B cell (primary cell): ENCODE measurements at regions not wholly inside any gene's neighbourhood (a gene's known extent, or its start where the extent isn't known, plus 50 kb on each side); places are given as distances from the start of the nearest gene placed in this dataset.
"Not testable (repeated sequence)": the region's sequence is repeated elsewhere in the genome, so short reads cannot be mapped to it uniquely, and the experiment has no call there.

ENCODE experiments used
- ATAC-seq: fragments of 200-7000 bp; cut with Tn5 transposase; one replicate; pipeline ENCODE4 v1.10.0; 2021; ENCODE audit warnings: low read depth, mild to moderate bottlenecking, moderate number of reproducible peaks, moderate library complexity
- CTCF ChIA-PET: fragments of 350-600 bp; sonication (Branson Sonifier 250); formaldehyde crosslinking; loops from one replicate; lab custom pipeline; 2021; ENCODE audit warnings: antibody characterized with exemption, inconsistent platforms; lab: Charles Lee
- POLR2A ChIA-PET: fragments of 350-600 bp; sonication (Branson Sonifier 250); formaldehyde crosslinking; loops from one replicate; lab custom pipeline; 2021; ENCODE audit warnings: antibody characterized with exemption; lab: Charles Lee
- DNase-seq: peaks from one replicate; pipeline ENCODE4 v3.0.0; 2013
- H2AFZ ChIP-seq: 2 replicates; pipeline ENCODE4 v1.6.1; 2012; ENCODE audit warnings: mild to moderate bottlenecking, low read depth, low read length; ENCODE audit not compliant: insufficient read depth, poor library complexity, severe bottlenecking
- H3K27ac ChIP-seq, 2 donors: 1 replicate in 1 of 2; 2 replicates in 1 of 2; pipeline ENCODE4 v1.5.1; 2012 to 2013; ENCODE audit warnings: low read length in 2 of 2, mild to moderate bottlenecking in 2 of 2, moderate library complexity in 1 of 2
- H3K27me3 ChIP-seq, 4 experiments: fragments of 200-600 bp in 1 of 4; sonication (generic) in 1 of 4; replicated peaks in 1 of 4; 1 replicate in 2 of 4; 2 replicates in 2 of 4; pipeline versions ENCODE4 v1.6.1 to v1.7.0; 2013 to 2016; ENCODE audit warnings: low read length in 3 of 4, mild to moderate bottlenecking in 2 of 4, mixed read lengths in 1 of 4, moderate library complexity in 1 of 4; ENCODE audit not compliant: insufficient read depth in 4 of 4, control insufficient read depth in 3 of 4; ENCODE audit errors: control extremely low read depth in 1 of 4
- H3K36me3 ChIP-seq, 2 experiments: replicated peaks in 1 of 2; 1 replicate in 1 of 2; 2 replicates in 1 of 2; pipeline versions ENCODE4 v1.6.1 to v1.7.1; 2013; ENCODE audit warnings: low read length in 1 of 2; ENCODE audit not compliant: insufficient read depth in 2 of 2, control insufficient read depth in 1 of 2; ENCODE audit errors: control extremely low read depth in 1 of 2, extremely low read depth in 1 of 2
- H3K4me1 ChIP-seq, 2 donors: fragments of 200-600 bp in 1 of 2; sonication (generic) in 1 of 2; 1 replicate in 1 of 2; 2 replicates in 1 of 2; pipeline versions ENCODE4 v1.5.1 to v1.6.1; 2013 to 2017; ENCODE audit warnings: low read length in 2 of 2; ENCODE audit not compliant: control insufficient read depth in 2 of 2, insufficient read depth in 2 of 2
- H3K4me2 ChIP-seq: replicated peaks from 2 replicates; pipeline ENCODE3; 2012; ENCODE audit warnings: mild to moderate bottlenecking, low read depth, low read length; ENCODE audit not compliant: poor library complexity, severe bottlenecking
- H3K4me3 ChIP-seq, 5 experiments: fragments of 200-600 bp in 1 of 5; sonication (generic) in 1 of 5; 1 replicate in 3 of 5; 2 replicates in 2 of 5; pipeline versions ENCODE4 v1.5.1 to v1.7.0; 2011 to 2016; ENCODE audit warnings: low read length in 4 of 5, mild to moderate bottlenecking in 4 of 5, low read depth in 2 of 5, control low read depth in 1 of 5, moderate library complexity in 1 of 5; ENCODE audit not compliant: insufficient read depth in 1 of 5; ENCODE audit errors: control extremely low read depth in 1 of 5, extremely low read depth in 1 of 5
- H3K79me2 ChIP-seq: fragments of 200-600 bp; sonication (generic); one replicate; pipeline ENCODE4 v1.6.0; 2016; ENCODE audit warnings: low read length; ENCODE audit not compliant: control insufficient read depth, insufficient read depth
- H3K9ac ChIP-seq: fragments of 200-600 bp; sonication (generic); 2 replicates; pipeline ENCODE4 v1.6.1; 2017; ENCODE audit warnings: mild to moderate bottlenecking, low read length, moderate library complexity
- H3K9me3 ChIP-seq, 3 donors: one replicate each; pipeline versions ENCODE4 v1.6.1 to v1.7.1; 2013; ENCODE audit warnings: low read length in 2 of 3; ENCODE audit not compliant: control insufficient read depth in 2 of 3, insufficient read depth in 1 of 3; ENCODE audit errors: control extremely low read depth in 1 of 3
- H4K20me1 ChIP-seq: 2 replicates; pipeline ENCODE4 v1.6.0; 2012; ENCODE audit warnings: mild to moderate bottlenecking, low read length; ENCODE audit not compliant: insufficient read depth, control insufficient read depth, poor library complexity, severe bottlenecking
- H3K27ac Mint-ChIP-seq: one replicate; pipeline ENCODE4 v1.8.0; 2021; ENCODE audit warnings: mixed read lengths
- H3K27me3 Mint-ChIP-seq: one replicate; pipeline ENCODE4 v1.8.0; 2021; ENCODE audit warnings: mixed read lengths
- H3K4me1 Mint-ChIP-seq: one replicate; pipeline ENCODE4 v1.8.0; 2021; ENCODE audit warnings: mixed read lengths
- H3K4me3 Mint-ChIP-seq: one replicate; pipeline ENCODE4 v1.8.0; 2021; ENCODE audit warnings: mixed read lengths
- H3K9me3 Mint-ChIP-seq: one replicate; pipeline ENCODE4 v1.8.0; 2022; ENCODE audit warnings: mixed read lengths; ENCODE audit not compliant: insufficient read depth
- EZH2 ChIP-seq: IDR thresholded peaks from 2 replicates; pipeline ENCODE4 v1.6.1; 2012; ENCODE audit warnings: borderline replicate concordance, low read depth, mild to moderate bottlenecking, moderate library complexity, low read length; ENCODE audit not compliant: insufficient read depth, poor library complexity, severe bottlenecking
- WGBS: methylation state at CpG from one replicate; pipeline ENCODE4 v1.1.5; 2013; ENCODE audit warnings: missing lambda C conversion rate; ENCODE audit not compliant: insufficient coverage; 5-methylcytosine and 5-hydroxymethylcytosine counted together
- intact Hi-C: fragments of 100-400 bp; cut with micrococcal nuclease; formaldehyde crosslinking; loops from one replicate; pipeline ENCODE4 v1.10.0; 2022
- TF ChIP-seq, protein P1 (sequence below): fragments of 200-600 bp; IDR thresholded peaks from one replicate; pipeline ENCODE4 v1.8.0; 2022; ENCODE audit warnings: antibody characterized with exemption, mild to moderate bottlenecking

DNA sequence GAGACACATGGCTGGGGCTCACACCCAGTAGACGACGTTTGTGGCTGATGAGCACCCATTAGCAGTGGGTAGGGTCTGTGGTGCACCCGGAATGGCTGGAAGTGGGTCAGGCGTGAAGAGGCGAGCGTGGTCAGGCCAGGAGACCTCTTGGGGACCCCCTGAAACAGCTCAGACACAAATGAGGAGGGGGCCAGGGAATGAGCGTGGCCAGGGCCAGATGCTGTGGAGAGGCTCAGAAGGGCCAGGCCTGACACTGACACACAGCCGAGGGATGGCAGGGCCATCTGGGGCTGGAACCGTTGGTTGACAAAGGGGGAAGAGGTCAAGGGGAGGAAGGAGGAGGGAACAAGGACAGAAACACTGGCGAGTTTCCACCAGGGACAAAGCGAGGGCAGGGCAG is 162.8 kb downstream of the SHANK2 start:
- no peaks in the 10 kb centered on the region for H3K79me2 ChIP-seq
- no peaks in the 10 kb centered on the region for H4K20me1 ChIP-seq
- no peak overlapping the region for H3K4me2 ChIP-seq
- TF ChIP-seq, protein P1, sequence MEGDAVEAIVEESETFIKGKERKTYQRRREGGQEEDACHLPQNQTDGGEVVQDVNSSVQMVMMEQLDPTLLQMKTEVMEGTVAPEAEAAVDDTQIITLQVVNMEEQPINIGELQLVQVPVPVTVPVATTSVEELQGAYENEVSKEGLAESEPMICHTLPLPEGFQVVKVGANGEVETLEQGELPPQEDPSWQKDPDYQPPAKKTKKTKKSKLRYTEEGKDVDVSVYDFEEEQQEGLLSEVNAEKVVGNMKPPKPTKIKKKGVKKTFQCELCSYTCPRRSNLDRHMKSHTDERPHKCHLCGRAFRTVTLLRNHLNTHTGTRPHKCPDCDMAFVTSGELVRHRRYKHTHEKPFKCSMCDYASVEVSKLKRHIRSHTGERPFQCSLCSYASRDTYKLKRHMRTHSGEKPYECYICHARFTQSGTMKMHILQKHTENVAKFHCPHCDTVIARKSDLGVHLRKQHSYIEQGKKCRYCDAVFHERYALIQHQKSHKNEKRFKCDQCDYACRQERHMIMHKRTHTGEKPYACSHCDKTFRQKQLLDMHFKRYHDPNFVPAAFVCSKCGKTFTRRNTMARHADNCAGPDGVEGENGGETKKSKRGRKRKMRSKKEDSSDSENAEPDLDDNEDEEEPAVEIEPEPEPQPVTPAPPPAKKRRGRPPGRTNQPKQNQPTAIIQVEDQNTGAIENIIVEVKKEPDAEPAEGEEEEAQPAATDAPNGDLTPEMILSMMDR = no peak
- no peak for TF ChIP-seq EZH2
- H3K4me3 ChIP-seq = no peak overlapping the region
- Mint-ChIP-seq H3K27ac (no peak overlapping the region), H3K4me3 (no peak overlapping the region), H3K27me3 (peaks cover 3% of the 10 kb centered on the region), H3K4me1 (no peaks in the 10 kb centered on the region), H3K9me3 (no peaks in the 10 kb centered on the region)
- CTCF ChIA-PET = no interaction called here
- WGBS = 90% methylated on average over 9 of the region's 11 CpGs
- DNase-seq = no peak
- H3K9ac ChIP-seq = no peak overlapping the region
- POLR2A ChIA-PET = no interaction called here
- H3K9me3 ChIP-seq = no peaks in the 10 kb centered on the region
- H3K4me1 ChIP-seq = no peaks in the 10 kb centered on the region
- ATAC-seq = no peak
- no peak overlapping the region for H2AFZ ChIP-seq
- intact Hi-C loops = no loop called here
- H3K27me3 ChIP-seq = no peaks in the 10 kb centered on the region
- no peaks in the 10 kb centered on the region for H3K36me3 ChIP-seq
- H3K27ac ChIP-seq = no peak overlapping the region

DNA sequence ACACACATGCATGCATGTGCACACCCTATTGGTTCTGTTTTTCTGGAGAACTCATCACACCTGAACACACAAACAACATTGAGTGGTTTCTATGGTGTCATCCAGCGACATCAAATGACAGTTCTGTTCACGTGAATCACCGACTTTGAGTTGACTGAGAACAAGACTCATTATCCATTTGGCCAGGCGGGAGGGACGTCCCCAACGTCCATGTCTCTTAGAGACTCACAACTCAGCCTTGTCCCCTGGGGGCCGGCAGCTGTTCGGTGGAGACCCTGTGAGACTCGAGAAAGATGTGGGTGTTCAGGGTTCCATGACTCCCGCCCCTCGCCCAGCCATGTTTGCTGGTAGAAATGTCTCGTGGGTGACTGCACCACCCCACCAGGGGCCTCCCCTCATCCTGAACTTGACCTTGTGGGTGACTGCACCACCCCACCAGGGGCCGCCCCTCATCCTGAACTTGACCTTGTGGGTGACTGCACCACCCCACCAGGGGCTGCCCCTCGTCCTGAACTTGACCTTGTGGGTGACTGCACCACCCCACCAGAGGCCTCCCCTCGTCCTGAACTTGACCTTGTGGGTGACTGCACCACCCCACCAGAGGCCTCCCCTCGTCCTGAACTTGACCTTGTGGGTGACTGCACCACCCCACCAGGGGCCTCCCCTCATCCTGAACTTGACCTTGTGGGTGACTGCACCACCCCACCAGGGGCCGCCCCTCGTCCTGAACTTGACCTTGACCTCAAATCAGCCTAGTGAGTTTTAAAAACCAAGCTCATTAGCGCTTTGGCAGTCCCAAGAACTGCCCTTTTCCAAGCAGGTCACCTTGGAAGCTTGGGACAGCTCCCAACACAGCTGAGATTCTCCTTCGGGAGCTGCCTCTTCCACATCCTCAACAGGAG is 163.8 kb downstream of the SHANK2 start:
- H4K20me1 ChIP-seq, H3K27me3 ChIP-seq, H3K4me1 Mint-ChIP-seq, H3K4me1 ChIP-seq, H3K9me3 Mint-ChIP-seq, H2AFZ ChIP-seq, CTCF ChIA-PET, H3K4me3 ChIP-seq, DNase-seq, intact Hi-C loops, H3K79me2 ChIP-seq, H3K4me2 ChIP-seq, ATAC-seq, POLR2A ChIA-PET, H3K36me3 ChIP-seq, H3K4me3 Mint-ChIP-seq, H3K27ac ChIP-seq, H3K27me3 Mint-ChIP-seq, H3K9me3 ChIP-seq, H3K9ac ChIP-seq, H3K27ac Mint-ChIP-seq: not testable (repeated sequence)
- WGBS = 77% methylated on average over 18 of the region's 20 CpGs
